Activated CD4-positive, alpha-beta T cell treated with anti-CD3 and anti-CD28 coated beads for 48 hours (primary cell): ENCODE measurements at regions not wholly inside any gene's neighbourhood (a gene's known extent, or its start where the extent isn't known, plus 50 kb on each side); places are given as distances from the start of the nearest gene placed in this dataset.
A peak's percentile ranks its signal among the peaks of the same experiment; 100 is the strongest.

Experiments
- DNase-seq: peaks from one replicate; pipeline ENCODE4 v3.0.0-alpha.2; 2020

DNA sequence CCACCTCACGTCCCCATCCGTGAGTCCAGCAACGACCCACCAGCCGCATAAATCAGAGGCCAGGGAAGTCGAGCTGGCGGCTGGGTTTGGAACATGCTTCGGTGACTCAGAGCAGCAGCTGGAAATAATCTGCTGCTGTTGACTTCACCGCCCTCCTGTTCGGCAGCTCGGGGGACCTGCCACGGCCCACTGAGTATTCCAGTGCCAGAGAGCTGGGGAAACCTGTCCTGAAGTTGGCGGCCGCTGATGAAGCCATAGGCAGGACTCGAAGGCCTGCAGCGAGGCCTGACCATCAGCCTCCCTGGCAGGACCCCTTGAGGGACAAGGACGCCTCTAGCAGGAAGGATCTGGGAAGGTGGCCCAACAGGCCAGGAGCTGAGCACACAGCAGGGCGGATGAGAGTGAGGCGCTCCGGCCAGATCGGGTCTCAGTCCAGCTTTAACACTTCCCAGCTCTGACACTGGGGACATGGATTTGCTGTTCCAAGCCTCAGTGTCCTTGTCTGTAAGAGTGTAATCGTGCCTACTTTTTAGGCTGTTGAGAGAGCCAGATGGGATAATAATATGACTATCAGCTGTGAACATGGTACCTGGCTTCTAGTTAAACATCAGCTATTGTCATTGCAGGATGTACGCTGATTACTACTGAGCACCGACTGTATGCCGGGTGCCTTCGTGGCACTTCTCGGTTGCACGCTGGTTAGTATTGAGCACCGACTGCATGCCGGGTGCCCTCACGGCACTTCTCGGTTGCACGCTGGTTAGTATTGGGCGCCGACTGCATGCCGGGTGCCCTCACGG lies 50.4 kb upstream of the CIBAR2 start:
- DNase-seq = no peak

- DNase-seq = no peak
Measured at GRCh38 chr16:85163278-85164112, 51.2 kb upstream of the CIBAR2 start.

DNA sequence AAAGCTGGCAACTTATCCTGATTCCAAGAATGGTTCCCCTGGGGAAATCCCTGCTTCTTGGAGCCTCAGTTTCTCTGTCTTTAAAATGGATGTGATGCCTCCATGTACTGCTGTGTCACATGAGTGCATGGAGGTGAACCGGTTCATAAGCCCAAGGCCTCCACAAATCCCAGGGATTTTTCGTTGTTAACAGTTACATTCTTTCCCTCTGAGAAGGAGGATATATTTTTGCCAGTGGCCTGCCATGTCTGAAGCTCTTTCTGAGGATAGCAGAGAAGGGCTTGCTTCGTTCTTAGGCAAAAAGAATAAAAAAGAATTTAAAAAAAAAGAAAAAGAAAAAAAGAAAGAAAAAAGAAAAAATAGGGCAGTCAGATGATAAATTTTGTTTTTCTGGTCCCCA lies 52.2 kb upstream of the CIBAR2 start:
- DNase-seq = no peak

DNA sequence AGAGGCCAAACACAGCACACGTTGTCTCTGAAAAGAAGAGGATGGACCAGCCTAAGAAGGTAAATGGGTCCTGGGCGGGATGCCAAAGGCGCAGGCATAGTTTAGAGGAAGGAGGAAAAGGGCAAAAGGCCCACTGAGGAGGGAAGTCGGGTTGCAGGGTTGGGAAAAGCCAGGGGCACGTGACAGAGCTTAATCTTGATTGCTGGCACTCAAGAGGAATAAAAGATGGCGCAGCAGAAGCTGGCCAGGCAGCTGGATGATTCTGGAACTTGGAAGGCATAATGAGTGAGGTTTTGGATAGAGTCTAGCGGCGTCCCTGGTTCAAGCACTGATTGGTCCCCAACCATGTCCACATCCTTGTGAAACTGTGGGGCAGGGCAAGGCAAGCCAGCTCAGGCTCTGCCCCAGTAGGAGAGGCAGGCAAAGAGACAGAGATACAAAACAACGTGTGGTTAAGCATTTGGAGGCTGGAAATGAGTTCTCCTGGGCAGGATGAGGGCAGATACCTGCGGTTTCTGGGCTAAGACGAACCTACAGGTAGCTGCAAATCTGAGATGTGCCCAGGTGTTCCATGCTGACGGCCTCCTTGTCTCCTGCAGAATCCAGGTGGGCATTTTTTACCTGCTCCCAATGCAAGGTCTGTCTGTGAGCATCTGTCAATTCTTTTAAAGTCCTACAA lies 52.7 kb upstream of the CIBAR2 start:
- no peak for DNase-seq

DNA sequence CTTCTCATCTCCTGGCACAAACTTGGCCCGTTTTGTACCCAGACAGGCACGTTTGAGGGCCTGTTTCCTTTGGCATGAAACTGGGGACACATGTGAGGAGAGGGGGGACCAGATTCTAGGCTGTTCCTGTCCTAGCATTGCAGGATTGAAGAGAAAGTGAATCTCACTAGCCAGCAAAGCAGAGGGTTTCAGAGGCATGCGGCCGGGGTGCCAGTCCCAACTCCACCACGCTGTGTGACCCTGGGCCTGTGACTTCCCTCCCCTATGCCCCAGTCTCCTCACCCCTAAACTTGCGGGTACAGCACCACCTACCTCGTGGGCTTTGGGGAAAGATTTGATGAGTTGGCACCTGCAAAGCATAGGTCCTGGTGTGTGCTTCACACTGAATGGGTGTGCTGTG lies 53.5 kb upstream of the CIBAR2 start:
- no peak for DNase-seq

DNA sequence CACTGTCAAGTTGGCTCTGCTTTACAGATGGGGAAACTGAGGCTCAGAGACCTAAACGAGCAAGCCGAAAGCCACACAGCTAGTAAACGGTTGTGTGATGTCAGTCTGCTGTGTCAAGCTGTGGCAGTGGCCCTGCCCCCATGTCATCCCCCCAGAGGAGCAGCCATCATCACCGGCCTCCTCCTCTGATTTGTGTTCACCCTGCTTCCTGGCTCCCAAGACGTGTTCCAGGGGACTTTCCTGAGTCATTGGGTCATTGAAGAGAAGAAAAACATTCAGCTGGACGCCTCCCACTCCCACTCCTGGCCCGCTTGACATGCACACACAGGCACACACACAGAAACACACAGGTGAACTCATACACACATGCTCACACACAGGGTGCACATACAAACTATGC lies 54.0 kb upstream of the CIBAR2 start:
- DNase-seq = no peak

DNA sequence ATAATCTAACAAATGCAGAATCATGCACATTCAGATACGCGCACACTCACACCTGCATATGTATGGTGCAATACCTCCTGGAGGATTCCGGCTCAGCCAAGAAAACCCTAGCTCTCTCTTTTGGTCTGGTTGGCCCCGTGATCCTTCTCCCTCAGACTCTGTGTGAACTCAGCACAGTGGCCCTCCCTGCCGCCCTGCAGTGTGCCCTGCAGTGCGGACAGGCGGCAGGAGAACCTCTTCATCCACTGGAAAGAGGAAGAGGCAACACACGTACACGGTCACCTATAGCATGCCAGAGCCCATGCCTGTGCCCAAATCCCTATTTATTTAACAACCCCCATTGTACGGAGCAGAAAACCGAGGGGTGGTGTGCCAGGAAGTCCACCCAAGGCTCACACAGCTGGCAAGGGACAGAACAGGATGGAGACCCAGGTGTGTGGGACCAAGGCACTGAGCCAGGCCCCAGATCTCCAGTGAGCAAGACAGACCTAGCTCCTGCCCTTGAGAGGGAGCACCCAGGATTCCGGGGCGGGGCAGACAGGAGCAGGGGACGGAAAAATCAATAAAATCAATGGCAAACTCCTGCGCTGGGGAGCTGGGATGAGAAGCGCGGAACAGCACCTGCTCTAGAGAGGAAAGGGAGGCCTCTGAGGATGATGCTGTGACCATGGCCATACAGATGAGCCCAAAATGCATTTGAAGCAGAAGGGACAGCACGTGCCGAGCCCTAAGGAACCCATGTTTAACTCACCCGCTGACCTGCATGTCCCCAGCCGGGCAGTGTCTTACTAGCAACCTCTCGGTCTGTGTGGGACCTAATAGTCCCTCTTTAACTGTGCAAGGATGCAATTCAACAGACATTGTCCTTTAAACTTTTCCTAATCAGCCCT lies 54.7 kb upstream of the CIBAR2 start:
- DNase-seq = no peak

GRCh38 chr16:85167589-85168537 lies 55.6 kb upstream of the CIBAR2 start:
- DNase-seq = no peak

GRCh38 chr16:85168732-85169256 lies 56.5 kb upstream of the CIBAR2 start:
- peak; percentile 13 for DNase-seq

DNA sequence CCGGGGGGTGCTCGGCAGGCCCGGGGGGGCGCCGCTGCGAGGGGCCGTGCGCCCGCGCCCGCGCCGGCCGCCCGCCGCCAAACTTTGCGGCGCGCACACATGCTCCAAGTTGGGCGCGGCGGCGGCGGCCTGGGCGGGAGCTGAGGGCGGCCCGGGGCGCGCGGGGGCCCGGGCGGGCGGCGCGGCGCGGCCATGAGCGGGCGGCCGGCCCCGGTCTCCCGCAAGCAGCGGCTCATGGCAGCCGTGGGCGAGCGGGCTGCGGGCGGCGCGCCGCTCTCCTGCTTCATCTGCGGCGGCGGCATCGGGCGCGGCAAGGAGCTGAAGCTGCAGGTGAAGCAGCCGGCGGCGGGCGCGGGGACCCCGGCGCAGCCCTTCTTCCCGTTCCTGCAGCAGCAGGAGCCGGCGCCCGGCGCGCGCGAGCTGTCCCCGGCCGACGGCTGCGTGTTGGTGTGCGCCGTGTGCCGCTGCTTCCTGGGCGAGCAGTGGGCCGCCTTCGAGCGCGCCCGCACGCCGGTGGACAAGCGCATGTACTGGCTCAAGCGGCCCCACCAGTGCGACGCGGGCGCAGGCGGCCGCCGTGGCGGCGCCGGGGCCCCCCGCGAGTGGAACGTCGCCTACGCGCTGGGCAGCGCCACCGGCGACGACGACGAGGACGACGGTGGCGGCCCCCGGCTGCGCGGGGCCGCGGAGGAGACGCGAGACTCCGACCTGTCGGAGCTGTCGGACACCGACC lies 57.2 kb upstream of the CIBAR2 start:
- DNase-seq = peak; percentile 18

- no peak for DNase-seq
Measured at GRCh38 chr16:85170066-85170491, 57.8 kb upstream of the CIBAR2 start.

DNA sequence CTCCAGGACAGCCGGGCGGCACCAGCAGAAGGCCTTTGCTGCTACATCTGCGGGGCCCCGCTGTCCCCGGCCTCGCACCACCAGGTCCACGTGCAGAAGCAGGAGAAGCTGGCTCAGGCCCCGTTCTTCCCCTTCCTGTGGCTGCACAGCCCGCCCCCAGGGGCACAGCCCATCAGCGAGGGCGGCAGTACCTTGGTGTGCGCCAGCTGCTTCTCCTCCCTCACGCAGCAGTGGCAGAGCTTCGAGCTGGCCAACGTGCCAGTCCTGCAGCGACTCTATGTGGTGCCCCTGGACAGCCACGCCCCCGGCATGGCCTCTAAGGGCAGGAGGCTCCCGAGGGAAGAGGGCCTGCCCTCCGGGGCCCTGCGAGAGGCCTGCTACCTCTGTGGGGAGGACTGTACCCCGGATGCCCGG lies 58.3 kb upstream of the CIBAR2 start:
- DNase-seq = no peak

DNA sequence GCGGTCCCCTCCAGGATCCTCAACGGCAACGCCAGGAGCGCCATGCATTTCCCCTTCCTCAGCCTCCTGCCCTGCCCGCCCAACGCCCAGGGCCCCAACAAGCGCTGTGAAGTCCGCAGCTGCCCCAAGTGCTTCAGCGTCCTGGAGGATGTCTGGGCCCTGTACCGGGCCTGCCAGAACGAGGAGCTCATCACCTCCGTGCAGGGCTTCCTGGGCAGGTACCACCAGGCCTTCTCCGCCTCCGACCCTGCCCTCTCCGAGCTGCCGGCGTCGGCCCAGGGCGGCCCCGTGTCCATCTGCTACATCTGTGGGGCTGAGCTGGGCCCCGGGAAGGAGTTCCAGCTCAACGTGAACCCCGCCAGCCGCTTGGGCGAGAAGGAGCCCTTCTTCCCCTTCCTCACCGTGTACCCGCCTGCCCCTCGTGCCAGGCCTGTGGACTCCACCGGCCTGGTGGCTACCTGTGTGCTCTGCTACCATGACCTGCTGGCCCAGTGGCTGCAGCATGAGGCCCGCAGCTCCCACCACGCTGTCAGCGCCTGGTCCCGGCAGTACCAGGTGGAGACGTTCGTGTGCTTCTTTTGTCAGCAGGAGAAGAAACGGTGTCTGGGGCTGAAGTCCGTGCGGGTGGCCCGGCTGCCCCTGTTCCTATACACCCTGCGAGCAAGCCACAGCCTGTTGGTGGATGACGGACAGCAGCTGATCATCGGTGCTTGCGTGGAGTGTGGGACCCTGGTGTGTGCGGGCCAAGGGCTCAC lies 58.9 kb upstream of the CIBAR2 start:
- no peak for DNase-seq

GRCh38 chr16:85171759-85172454 lies 59.6 kb upstream of the CIBAR2 start:
- no peak for DNase-seq

DNA sequence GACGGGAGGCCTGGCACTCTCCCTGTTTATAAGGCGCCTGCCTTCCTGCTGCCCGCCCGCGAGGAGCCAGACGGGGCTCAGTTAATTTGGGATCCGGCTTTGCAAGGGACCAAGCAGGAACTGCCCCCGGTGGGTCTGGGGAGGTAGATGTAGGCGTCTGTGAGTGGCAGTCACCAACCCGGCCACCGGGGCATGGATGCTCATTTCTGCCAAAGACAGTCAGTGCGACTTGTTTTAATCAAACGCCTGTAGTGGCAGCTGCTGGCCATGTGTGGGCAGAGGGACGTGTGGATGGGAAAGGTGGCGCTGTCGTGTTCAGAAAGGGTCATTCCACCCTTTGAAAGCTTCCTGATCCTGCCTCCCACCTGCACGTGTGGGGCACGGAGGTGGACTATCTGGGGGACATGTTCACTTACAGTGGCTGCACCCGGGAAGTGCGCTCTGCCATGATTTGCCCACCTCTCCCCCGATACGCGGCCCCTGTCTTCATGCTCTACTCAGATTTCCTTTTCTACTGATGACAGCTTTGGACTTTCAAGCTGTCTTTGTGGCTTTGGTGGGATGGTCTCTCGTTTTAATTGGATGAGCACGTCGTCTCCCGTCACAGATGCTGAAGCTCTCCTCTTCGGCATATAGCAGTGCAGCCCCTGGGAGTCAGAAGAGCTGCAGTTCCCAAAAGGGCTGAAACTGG lies 60.3 kb upstream of the CIBAR2 start:
- peak; percentile 13 for DNase-seq

- DNase-seq = no peak
Measured at GRCh38 chr16:85173146-85173980, 61.1 kb upstream of the CIBAR2 start.
